Stomach (tissue), 4 donors: ENCODE measurements at regions not wholly inside any gene's neighbourhood (a gene's known extent, or its start where the extent isn't known, plus 50 kb on each side); places are given as distances from the start of the nearest gene placed in this dataset.

ENCODE experiments used
- EP300 ChIP-seq: sonication (generic); formaldehyde crosslinking; IDR thresholded peaks from one replicate; pipeline ENCODE4 v1.6.1; 2017; ENCODE audit warnings: antibody characterized with exemption
- POLR2A ChIP-seq, 4 donors: fragments of 450-650 bp; IDR thresholded peaks; one replicate each; pipeline ENCODE4 v1.6.1; 2016; ENCODE audit warnings: antibody characterized with exemption in 4 of 4, control low read depth in 2 of 4, mild to moderate bottlenecking in 1 of 4, moderate library complexity in 1 of 4
- POLR2AphosphoS5 ChIP-seq, 3 donors: sonication (generic); formaldehyde crosslinking; IDR thresholded peaks; one replicate each; pipeline ENCODE4 v1.6.1; 2016; ENCODE audit warnings: antibody characterized with exemption in 3 of 3
- TF ChIP-seq, protein P1 (sequence below), 7 experiments: fragments of 450-650 bp in 4 of 7; fragments of 200-600 bp in 3 of 7; sonication (generic) in 3 of 7; IDR thresholded peaks; one replicate each; pipeline ENCODE4 v1.5.1; 2016 to 2019; ENCODE audit warnings: antibody characterized with exemption in 7 of 7, control low read depth in 2 of 7, mild to moderate bottlenecking in 1 of 7

GRCh38 chr9:31166516-31166915 lies 1217.9 kb upstream of the ACO1 start:
- TF ChIP-seq POLR2A (IDR thresholded peaks at IDR 0.05), result no peak
- TF ChIP-seq, protein P1, sequence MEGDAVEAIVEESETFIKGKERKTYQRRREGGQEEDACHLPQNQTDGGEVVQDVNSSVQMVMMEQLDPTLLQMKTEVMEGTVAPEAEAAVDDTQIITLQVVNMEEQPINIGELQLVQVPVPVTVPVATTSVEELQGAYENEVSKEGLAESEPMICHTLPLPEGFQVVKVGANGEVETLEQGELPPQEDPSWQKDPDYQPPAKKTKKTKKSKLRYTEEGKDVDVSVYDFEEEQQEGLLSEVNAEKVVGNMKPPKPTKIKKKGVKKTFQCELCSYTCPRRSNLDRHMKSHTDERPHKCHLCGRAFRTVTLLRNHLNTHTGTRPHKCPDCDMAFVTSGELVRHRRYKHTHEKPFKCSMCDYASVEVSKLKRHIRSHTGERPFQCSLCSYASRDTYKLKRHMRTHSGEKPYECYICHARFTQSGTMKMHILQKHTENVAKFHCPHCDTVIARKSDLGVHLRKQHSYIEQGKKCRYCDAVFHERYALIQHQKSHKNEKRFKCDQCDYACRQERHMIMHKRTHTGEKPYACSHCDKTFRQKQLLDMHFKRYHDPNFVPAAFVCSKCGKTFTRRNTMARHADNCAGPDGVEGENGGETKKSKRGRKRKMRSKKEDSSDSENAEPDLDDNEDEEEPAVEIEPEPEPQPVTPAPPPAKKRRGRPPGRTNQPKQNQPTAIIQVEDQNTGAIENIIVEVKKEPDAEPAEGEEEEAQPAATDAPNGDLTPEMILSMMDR (IDR thresholded peaks at IDR 0.05), result no peak
- TF ChIP-seq POLR2AphosphoS5 (IDR thresholded peaks at IDR 0.05), result no peak
- TF ChIP-seq EP300, result no peak
